IPS DF 4.7 (cell line): ENCODE measurements at regions not wholly inside any gene's neighbourhood (a gene's known extent, or its start where the extent isn't known, plus 50 kb on each side); places are given as distances from the start of the nearest gene placed in this dataset.

ENCODE experiments used
- DNase-seq: peaks from one replicate; pipeline ENCODE4 v3.0.0-alpha.2; 2013; ENCODE audit warnings: low spot score; ENCODE audit errors: extremely low read depth

DNA sequence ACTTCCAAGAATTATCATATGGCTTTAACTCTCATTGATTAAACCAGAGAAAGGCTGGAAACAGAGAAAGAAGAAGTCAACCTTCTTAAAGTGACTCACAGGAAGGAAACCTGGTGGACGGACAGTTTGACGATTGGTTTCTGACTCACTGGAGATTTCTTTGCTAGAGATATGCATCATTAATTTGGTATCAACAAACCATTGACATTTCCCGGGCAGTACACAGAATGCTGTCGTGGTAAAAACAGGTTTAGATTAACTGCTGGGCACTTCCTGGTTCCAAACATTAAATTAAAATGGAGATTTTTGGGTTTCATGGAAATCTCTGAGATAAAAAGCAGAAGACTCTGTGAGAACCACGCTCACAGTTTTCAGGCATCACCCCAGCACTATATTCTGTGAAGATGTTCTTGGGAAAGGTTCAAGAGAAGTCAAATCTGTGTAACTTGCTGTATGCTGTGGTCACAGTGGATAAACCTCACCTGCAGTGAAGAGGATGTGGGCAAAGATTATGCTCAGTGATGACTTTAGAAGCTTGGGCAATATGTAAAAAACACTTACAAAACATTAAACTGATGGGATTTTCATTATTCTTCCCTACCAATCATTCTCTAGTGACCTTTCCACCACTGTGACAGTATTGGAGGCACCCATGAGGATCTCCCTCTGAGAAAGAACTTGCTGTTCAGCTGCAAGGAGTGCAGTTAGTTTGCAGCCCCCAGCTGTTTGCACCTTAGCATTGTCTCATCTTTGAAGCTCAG, 61.1 kb upstream of the CD44 start:
- DNase-seq, result no peak

DNA sequence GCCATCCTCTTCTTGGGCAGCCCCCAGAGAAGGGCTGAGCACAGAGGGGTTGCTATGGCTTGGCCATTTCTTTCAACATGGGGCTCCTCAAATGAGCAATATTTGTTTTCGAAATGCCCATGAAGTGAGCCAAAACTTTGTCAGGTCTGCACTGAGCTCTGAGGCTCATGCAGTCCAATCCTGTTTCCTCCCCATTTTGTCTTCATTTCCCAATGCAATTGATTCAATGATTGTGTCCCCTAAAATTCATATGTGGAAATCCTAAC, 60.6 kb upstream of the CD44 start:
- DNase-seq, result no peak

DNA sequence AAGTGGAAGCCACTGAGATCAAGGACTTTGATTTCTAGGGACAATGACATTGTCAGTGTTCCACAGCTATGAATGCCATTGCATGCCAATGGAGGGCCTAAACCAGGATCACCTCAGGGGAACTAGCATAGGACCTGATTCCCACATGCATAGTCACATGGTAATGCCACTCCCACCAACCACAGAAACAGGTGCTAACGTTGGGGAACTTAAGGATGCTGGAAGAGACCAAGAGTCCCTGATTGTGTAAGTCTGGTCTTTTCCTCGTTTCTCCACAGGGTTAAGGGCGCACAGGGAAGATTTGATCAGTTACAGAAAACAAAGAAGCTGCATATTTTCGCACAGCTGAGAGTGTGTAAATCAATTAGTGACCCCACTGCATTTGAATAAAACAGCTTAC, 59.4 kb upstream of the CD44 start:
- no peak for DNase-seq

- peak; percentile 36 for DNase-seq
These were observed 56.4 kb upstream of the CD44 start for GRCh38 chr11:35082321-35083180.

DNA sequence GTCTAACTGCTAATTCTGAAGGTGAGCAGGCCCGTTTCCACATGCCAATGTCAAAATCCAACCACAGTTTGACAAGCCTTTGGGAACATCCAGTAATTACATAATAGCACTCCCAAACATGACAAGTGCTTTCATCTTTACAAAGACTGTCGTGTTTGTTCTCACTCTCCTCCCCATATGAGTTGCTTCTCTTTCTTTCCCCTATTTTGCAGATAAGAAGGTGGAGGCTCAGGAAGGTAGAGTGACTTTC, 55.9 kb upstream of the CD44 start:
- no peak for DNase-seq

- DNase-seq, result no peak
These were observed 55.3 kb upstream of the CD44 start for GRCh38 chr11:35083431-35084238.

GRCh38 chr11:35084817-35085440, 54.0 kb upstream of the CD44 start:
- no peak for DNase-seq

- DNase-seq, result no peak
These were observed 53.3 kb upstream of the CD44 start for GRCh38 chr11:35085531-35086165.

DNA sequence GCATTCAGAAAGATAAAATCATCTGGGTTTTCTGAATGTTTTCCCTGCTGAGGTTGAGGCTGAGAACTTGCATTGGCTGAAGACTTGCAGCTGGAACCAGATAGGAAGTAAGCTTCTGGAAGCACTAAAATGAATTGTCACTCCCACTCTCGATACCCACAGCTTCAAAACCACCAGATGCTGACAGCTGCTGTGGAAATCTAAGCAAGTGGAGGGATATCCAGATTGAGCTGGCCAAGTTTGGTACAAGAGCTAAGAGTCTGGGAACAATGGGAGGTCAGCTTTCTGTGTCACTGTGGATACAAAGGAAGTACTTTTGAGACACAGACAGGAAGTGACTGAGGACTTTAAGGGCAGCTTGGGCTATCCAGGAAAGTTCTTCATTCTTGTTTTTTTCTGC, 51.3 kb upstream of the CD44 start:
- no peak for DNase-seq

DNA sequence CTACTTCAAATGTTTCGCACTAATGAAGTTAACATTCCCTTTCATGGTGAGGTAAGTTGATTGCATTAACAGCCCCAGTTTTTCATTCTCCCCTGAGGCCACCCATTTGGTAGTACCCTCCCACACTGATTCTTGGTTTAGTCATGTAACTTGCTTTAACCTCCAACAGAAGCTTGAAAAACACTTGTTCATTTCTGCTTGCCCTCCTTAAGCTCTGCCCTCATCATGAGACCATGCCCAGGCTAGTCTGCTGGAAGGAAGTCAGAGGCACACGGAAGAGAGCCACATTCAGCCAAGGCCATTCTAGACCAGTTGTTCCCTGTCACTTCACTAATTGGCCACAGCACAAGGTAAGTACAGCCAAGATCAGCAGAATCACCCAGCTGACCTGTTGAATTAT, 50.7 kb upstream of the CD44 start:
- DNase-seq, result no peak

DNA sequence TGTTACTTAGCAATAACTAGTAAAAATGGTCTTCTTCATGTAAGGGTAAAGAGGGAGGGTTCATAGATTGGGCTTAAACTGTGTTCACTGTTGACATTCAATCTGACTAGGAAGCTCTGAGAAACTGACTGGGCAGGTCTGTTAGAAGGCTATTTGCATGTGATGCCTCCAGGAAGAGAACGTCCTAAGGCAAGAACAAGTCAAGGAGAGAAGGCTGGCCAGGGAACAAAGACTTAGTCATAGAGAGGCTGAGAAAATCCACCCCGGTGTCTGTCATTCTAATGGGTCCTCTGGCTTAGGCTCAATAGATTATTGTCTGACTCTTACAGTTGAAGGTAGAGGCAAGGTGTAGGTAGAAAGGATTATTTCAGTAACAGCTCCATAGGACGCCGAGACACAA, 50.3 kb upstream of the CD44 start:
- DNase-seq, result no peak
